ENCODE measurements at regions not wholly inside any gene's neighbourhood (a gene's known extent, or its start where the extent isn't known, plus 50 kb on each side); places are given as distances from the start of the nearest gene placed in this dataset.

DNA sequence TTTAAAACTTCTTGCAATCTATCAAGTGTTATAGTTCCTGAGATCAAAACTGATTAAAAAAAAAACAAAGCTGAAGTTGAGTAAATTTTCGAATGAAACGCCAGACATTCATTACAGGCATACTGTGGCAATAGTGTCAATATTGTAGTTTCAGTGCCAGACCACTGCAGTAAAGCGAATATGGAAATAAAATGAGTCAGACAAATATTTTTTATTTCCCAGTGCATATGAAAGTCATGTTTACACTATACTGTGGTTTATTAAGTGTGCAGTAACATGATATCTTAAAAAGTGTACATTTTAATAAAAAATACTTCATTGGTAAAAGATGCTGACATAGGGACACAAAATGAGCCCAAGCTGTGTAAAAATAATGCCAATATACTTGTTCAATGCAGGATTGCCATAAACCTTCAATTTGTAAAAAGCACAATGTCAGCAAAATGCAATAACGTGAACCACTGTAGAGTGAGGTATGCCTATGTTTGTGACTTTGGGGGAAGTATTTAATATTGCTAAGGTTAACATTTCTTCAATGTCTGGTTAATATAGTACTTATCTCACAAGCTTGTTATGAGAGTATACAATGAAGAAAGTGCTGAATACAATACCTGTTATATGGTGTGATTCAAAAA lies 1473.9 kb upstream of the GBE1 start (continued):
- TF ChIP-seq, protein P1, sequence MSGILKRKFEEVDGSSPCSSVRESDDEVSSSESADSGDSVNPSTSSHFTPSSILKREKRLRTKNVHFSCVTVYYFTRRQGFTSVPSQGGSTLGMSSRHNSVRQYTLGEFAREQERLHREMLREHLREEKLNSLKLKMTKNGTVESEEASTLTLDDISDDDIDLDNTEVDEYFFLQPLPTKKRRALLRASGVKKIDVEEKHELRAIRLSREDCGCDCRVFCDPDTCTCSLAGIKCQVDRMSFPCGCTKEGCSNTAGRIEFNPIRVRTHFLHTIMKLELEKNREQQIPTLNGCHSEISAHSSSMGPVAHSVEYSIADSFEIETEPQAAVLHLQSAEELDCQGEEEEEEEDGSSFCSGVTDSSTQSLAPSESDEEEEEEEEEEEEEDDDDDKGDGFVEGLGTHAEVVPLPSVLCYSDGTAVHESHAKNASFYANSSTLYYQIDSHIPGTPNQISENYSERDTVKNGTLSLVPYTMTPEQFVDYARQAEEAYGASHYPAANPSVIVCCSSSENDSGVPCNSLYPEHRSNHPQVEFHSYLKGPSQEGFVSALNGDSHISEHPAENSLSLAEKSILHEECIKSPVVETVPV (CRISPR knock-in tag; IDR thresholded peaks at IDR 0.05): no peak
- TF ChIP-seq ZC3H10 (CRISPR knock-in tag; IDR thresholded peaks at IDR 0.05) (no peak), OSR1 (CRISPR knock-in tag; IDR thresholded peaks at IDR 0.05) (no peak)

DNA sequence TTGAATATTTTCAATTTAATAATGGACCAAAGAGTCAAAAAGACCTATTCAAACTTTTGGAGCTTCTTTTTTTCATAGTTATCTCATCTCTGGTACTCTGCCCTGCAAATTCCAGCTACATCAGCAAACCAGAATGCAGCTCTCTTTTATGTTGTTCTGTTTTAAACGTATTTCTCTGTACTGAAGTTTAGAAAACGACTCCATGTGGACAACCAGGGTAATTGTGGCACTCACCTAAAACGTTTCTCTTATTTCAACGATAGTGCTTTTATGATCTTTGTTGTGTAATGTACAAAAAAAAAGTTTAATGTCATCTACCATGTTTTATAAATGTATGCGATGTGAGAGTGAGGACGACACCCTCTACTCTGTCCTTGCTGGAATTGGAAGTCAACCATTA lies 1472.3 kb upstream of the GBE1 start:
- TF ChIP-seq ZC3H10 (CRISPR knock-in tag; IDR thresholded peaks at IDR 0.05) (no peak), ESRRG (CRISPR knock-in tag; IDR thresholded peaks at IDR 0.05) (no peak), ZFP3 (CRISPR knock-in tag; IDR thresholded peaks at IDR 0.05) (no peak), ISL1 (CRISPR knock-in tag; IDR thresholded peaks at IDR 0.05) (no peak), PPARA (CRISPR knock-in tag; IDR thresholded peaks at IDR 0.05; ENCODE audit: borderline replicate concordance) (no peak), GLIS3 (CRISPR knock-in tag; IDR thresholded peaks at IDR 0.05) (no peak), OSR1 (CRISPR knock-in tag; IDR thresholded peaks at IDR 0.05) (no peak), CSDC2 (CRISPR knock-in tag; IDR thresholded peaks at IDR 0.05) (no peak), TOX (CRISPR knock-in tag; IDR thresholded peaks at IDR 0.05; ENCODE audit: borderline replicate concordance) (no peak), ZFP30 (CRISPR knock-in tag; IDR thresholded peaks at IDR 0.05) (no peak), ARNTL (CRISPR knock-in tag; IDR thresholded peaks at IDR 0.05; ENCODE audit: borderline replicate concordance, low read depth) (no peak), RARB (CRISPR knock-in tag; IDR thresholded peaks at IDR 0.05) (no peak), ZNF8 (CRISPR knock-in tag; IDR thresholded peaks at IDR 0.05) (no peak), TCF4 (CRISPR knock-in tag; IDR thresholded peaks at IDR 0.05; ENCODE audit: borderline replicate concordance) (no peak), SNAI2 (CRISPR knock-in tag; IDR thresholded peaks at IDR 0.05) (no peak), ZNF70 (CRISPR knock-in tag; IDR thresholded peaks at IDR 0.05) (no peak)
- TF ChIP-seq, protein P2, sequence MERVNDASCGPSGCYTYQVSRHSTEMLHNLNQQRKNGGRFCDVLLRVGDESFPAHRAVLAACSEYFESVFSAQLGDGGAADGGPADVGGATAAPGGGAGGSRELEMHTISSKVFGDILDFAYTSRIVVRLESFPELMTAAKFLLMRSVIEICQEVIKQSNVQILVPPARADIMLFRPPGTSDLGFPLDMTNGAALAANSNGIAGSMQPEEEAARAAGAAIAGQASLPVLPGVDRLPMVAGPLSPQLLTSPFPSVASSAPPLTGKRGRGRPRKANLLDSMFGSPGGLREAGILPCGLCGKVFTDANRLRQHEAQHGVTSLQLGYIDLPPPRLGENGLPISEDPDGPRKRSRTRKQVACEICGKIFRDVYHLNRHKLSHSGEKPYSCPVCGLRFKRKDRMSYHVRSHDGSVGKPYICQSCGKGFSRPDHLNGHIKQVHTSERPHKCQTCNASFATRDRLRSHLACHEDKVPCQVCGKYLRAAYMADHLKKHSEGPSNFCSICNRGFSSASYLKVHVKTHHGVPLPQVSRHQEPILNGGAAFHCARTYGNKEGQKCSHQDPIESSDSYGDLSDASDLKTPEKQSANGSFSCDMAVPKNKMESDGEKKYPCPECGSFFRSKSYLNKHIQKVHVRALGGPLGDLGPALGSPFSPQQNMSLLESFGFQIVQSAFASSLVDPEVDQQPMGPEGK (CRISPR knock-in tag; IDR thresholded peaks at IDR 0.05; ENCODE audit: borderline replicate concordance): no peak
- TF ChIP-seq, protein P3, sequence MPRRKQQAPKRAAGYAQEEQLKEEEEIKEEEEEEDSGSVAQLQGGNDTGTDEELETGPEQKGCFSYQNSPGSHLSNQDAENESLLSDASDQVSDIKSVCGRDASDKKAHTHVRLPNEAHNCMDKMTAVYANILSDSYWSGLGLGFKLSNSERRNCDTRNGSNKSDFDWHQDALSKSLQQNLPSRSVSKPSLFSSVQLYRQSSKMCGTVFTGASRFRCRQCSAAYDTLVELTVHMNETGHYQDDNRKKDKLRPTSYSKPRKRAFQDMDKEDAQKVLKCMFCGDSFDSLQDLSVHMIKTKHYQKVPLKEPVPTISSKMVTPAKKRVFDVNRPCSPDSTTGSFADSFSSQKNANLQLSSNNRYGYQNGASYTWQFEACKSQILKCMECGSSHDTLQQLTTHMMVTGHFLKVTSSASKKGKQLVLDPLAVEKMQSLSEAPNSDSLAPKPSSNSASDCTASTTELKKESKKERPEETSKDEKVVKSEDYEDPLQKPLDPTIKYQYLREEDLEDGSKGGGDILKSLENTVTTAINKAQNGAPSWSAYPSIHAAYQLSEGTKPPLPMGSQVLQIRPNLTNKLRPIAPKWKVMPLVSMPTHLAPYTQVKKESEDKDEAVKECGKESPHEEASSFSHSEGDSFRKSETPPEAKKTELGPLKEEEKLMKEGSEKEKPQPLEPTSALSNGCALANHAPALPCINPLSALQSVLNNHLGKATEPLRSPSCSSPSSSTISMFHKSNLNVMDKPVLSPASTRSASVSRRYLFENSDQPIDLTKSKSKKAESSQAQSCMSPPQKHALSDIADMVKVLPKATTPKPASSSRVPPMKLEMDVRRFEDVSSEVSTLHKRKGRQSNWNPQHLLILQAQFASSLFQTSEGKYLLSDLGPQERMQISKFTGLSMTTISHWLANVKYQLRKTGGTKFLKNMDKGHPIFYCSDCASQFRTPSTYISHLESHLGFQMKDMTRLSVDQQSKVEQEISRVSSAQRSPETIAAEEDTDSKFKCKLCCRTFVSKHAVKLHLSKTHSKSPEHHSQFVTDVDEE (CRISPR knock-in tag; IDR thresholded peaks at IDR 0.05): no peak
- TF ChIP-seq, protein P4, sequence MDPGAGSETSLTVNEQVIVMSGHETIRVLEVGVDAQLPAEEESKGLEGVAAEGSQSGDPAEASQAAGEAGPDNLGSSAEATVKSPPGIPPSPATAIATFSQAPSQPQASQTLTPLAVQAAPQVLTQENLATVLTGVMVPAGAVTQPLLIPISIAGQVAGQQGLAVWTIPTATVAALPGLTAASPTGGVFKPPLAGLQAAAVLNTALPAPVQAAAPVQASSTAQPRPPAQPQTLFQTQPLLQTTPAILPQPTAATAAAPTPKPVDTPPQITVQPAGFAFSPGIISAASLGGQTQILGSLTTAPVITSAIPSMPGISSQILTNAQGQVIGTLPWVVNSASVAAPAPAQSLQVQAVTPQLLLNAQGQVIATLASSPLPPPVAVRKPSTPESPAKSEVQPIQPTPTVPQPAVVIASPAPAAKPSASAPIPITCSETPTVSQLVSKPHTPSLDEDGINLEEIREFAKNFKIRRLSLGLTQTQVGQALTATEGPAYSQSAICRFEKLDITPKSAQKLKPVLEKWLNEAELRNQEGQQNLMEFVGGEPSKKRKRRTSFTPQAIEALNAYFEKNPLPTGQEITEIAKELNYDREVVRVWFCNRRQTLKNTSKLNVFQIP (CRISPR knock-in tag; IDR thresholded peaks at IDR 0.05; ENCODE audit: borderline replicate concordance, low read depth): no peak
- TF ChIP-seq, protein P5, sequence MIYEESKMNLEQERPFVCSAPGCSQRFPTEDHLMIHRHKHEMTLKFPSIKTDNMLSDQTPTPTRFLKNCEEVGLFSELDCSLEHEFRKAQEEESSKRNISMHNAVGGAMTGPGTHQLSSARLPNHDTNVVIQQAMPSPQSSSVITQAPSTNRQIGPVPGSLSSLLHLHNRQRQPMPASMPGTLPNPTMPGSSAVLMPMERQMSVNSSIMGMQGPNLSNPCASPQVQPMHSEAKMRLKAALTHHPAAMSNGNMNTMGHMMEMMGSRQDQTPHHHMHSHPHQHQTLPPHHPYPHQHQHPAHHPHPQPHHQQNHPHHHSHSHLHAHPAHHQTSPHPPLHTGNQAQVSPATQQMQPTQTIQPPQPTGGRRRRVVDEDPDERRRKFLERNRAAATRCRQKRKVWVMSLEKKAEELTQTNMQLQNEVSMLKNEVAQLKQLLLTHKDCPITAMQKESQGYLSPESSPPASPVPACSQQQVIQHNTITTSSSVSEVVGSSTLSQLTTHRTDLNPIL (CRISPR knock-in tag; IDR thresholded peaks at IDR 0.05; ENCODE audit: low read depth): no peak
- no peak for ATAC-seq

DNA sequence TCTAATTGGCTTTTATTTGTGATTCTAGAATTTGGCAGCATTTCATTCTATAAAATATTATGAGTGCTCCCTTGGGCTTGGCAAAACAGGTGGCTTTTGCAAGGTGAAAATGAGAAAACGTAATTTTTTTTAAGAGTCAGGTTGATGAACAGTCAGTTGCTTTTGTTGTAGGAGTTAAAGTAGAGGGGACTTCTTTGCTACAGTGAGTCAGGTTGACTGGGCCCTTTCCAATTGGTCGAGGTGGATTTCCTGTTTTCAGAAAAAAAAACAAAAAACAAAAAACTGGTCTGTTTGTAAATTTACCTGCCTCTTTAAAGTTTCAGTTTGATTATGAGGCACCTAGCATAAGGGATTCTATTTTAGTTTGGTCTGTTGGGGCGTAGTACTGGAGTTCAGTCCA lies 1469.4 kb upstream of the GBE1 start:
- ATAC-seq: no peak
- TF ChIP-seq PPARA (CRISPR knock-in tag; IDR thresholded peaks at IDR 0.05; ENCODE audit: borderline replicate concordance) (no peak), ZNF8 (CRISPR knock-in tag; IDR thresholded peaks at IDR 0.05) (no peak)
- TF ChIP-seq, protein P5 (CRISPR knock-in tag; IDR thresholded peaks at IDR 0.05; ENCODE audit: low read depth): no peak
